Caco-2 (cell line): ENCODE measurements at regions not wholly inside any gene's neighbourhood (a gene's known extent, or its start where the extent isn't known, plus 50 kb on each side); places are given as distances from the start of the nearest gene placed in this dataset.

Source experiments
- BruUV-seq: library from RNA; stranded (reverse); fragments of 400-500 nt; replicated peaks from 2 replicates; lab custom pipeline; 2021; lab: Mats Ljungman, UMichigan
- CTCF ChIA-PET: fragments of 300-600 bp; sonication (Branson Sonifier 250); formaldehyde crosslinking; loops from one replicate; lab custom pipeline; 2022; ENCODE audit warnings: antibody characterized with exemption; lab: Charles Lee
- POLR2A ChIA-PET: fragments of 300-600 bp; sonication (Branson Sonifier 250); formaldehyde crosslinking; loops from one replicate; lab custom pipeline; 2022; ENCODE audit warnings: antibody characterized with exemption; lab: Charles Lee
- DNase-seq, 2 experiments: peaks; one replicate each; pipeline versions ENCODE4 v3.0.0 to v3.0.0-alpha.2; 2020 to 2022
- H3K27me3 ChIP-seq: replicated peaks from 2 replicates; pipeline ENCODE4 v1.6.0; 2011; ENCODE audit warnings: low read length; ENCODE audit not compliant: control insufficient read depth, insufficient read depth
- H3K36me3 ChIP-seq: 2 replicates; pipeline ENCODE4 v1.5.1; 2011; ENCODE audit warnings: low read length; ENCODE audit not compliant: control insufficient read depth, insufficient read depth
- H3K4me1 ChIP-seq: fragments of 250-450 bp; sonication (Bioruptor Pico); 2 replicates; pipeline ENCODE4 v1.5.1; 2020; ENCODE audit warnings: mild to moderate bottlenecking
- H3K4me3 ChIP-seq: 2 replicates; pipeline ENCODE4 v1.5.1; 2011; ENCODE audit warnings: low read depth, mild to moderate bottlenecking, control low read depth, low read length
- H3K9me3 ChIP-seq: fragments of 250-450 bp; sonication (Bioruptor Pico); 2 replicates; pipeline ENCODE4 v1.5.1; 2020; ENCODE audit warnings: mild to moderate bottlenecking, moderate library complexity
- H3K27ac Mint-ChIP-seq: one replicate; pipeline ENCODE4 v1.8.0; 2022; ENCODE audit warnings: mixed read lengths; ENCODE audit not compliant: unreplicated experiment
- H3K27me3 Mint-ChIP-seq: one replicate; pipeline ENCODE4 v1.8.0; 2022; ENCODE audit warnings: mixed read lengths; ENCODE audit not compliant: insufficient read depth, unreplicated experiment
- H3K36me3 Mint-ChIP-seq: one replicate; pipeline ENCODE4 v1.8.0; 2022; ENCODE audit warnings: mild to moderate bottlenecking, mixed read lengths; ENCODE audit not compliant: insufficient read depth, unreplicated experiment
- H3K4me1 Mint-ChIP-seq: one replicate; pipeline ENCODE4 v1.8.0; 2022; ENCODE audit warnings: low read depth, mixed read lengths; ENCODE audit not compliant: unreplicated experiment
- H3K4me3 Mint-ChIP-seq: one replicate; pipeline ENCODE4 v1.8.0; 2022; ENCODE audit warnings: mild to moderate bottlenecking, moderate library complexity, mixed read lengths; ENCODE audit not compliant: unreplicated experiment
- H3K9me3 Mint-ChIP-seq: one replicate; pipeline ENCODE4 v1.8.0; 2022; ENCODE audit warnings: mixed read lengths; ENCODE audit not compliant: unreplicated experiment
- intact Hi-C: fragments of 100-400 bp; cut with micrococcal nuclease; formaldehyde crosslinking; loops from one replicate; pipeline ENCODE4 v1.10.0; 2022; ENCODE audit not compliant: unreplicated experiment
- TF ChIP-seq, protein P1 (sequence below), 2 experiments: fragments of 200-600 bp in 1 of 2; IDR thresholded peaks; 1 replicate in 1 of 2; 2 replicates in 1 of 2; pipeline versions ENCODE4 v1.5.1 to v1.8.0; 2011 to 2022; ENCODE audit warnings: antibody characterized with exemption in 1 of 2, control low read depth in 1 of 2, inconsistent platforms in 1 of 2, low read depth in 1 of 2, low read length in 1 of 2, mild to moderate bottlenecking in 1 of 2, moderate library complexity in 1 of 2; ENCODE audit not compliant: insufficient read depth in 1 of 2, severe bottlenecking in 1 of 2, unreplicated experiment in 1 of 2

DNA sequence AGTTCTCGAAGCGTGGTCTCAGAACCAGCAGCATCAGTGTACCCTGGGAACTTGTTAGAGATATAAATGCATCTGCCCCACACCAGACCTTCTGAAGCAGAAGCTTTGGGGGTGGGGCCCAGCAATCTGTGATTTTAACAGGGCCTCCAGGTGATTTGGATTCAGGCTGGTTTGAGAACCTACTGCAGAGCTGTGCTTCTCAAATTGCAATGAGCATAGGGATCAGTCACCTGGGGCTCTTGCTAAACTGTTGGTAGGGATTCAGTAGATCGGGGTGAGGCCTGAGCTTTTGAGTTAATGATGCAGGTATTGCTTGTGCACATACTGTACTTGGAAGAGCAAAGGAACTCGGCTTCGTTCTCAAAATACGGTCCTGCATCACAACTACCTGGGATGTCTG lies 243.6 kb upstream of the PODXL start:
- H3K9me3 ChIP-seq = no peaks in the 10 kb centered on the region
- CTCF ChIA-PET = no interaction called here
- intact Hi-C loops = no loop called here
- no peaks in the 10 kb centered on the region for H3K4me1 Mint-ChIP-seq
- no peaks in the 10 kb centered on the region; the same call in 1 of the 2 replicates for H3K36me3 ChIP-seq
- H3K27ac Mint-ChIP-seq = no peak overlapping the region
- POLR2A ChIA-PET = no interaction called here
- no peaks in the 10 kb centered on the region for H3K27me3 ChIP-seq
- no peak overlapping the region for H3K4me3 ChIP-seq
- TF ChIP-seq, protein P1, sequence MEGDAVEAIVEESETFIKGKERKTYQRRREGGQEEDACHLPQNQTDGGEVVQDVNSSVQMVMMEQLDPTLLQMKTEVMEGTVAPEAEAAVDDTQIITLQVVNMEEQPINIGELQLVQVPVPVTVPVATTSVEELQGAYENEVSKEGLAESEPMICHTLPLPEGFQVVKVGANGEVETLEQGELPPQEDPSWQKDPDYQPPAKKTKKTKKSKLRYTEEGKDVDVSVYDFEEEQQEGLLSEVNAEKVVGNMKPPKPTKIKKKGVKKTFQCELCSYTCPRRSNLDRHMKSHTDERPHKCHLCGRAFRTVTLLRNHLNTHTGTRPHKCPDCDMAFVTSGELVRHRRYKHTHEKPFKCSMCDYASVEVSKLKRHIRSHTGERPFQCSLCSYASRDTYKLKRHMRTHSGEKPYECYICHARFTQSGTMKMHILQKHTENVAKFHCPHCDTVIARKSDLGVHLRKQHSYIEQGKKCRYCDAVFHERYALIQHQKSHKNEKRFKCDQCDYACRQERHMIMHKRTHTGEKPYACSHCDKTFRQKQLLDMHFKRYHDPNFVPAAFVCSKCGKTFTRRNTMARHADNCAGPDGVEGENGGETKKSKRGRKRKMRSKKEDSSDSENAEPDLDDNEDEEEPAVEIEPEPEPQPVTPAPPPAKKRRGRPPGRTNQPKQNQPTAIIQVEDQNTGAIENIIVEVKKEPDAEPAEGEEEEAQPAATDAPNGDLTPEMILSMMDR (IDR thresholded peaks at IDR 0.05; ENCODE audit: insufficient read depth in 1 of 2, low read depth in 1 of 2, low read length in 1 of 2, severe bottlenecking in 1 of 2, unreplicated experiment in 1 of 2) = no peak
- peaks cover 2% of the 10 kb centered on the region for H3K27me3 Mint-ChIP-seq
- no peak for DNase-seq
- H3K4me3 Mint-ChIP-seq = no peak overlapping the region
- no peaks in the 10 kb centered on the region for H3K36me3 Mint-ChIP-seq
- H3K9me3 Mint-ChIP-seq = no peaks in the 10 kb centered on the region
- no TSS peak for BruUV-seq
- H3K4me1 ChIP-seq = no peaks in the 10 kb centered on the region

DNA sequence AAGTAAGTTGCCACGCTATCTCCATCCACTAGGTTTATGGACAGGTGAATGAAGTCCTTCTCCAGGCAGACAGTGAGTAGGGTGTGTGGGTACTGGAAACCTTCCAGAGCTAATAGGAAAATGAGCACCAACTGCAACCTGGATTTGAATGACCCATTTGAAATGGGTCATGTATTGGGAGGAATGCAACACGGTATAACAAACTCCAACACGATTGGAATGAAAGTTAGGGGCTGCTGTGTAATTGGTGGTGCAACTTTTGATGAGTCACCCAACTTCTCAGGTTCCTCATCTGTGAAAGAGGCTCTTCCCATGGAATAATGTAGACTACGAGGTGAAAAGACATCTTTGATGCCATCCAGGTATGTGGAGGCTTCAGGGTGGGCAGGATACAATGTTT lies 241.4 kb upstream of the PODXL start:
- BruUV-seq = no TSS peak
- POLR2A ChIA-PET = no interaction called here

DNA sequence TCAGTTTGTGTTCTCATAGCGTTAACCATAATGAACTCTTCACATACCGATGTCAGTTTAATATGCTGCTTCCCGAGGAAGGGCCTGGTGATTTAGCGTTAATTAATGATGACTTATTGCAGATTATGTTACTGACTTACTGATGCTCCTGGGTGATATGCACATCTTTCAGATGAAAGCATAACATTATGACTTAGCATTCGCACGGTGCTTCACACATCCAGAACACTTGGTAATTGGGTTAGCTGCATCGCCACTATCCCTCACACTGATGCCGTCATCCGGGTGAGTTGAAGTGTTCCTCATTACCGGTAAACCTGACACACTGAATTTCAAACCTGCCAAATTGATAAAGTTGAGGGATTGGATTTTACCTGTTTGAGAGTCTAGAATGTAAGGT lies 239.0 kb upstream of the PODXL start:
- Mint-ChIP-seq H3K27ac (no peak overlapping the region), H3K4me3 (no peak overlapping the region), H3K4me1 (no peaks in the 10 kb centered on the region), H3K9me3 (peaks cover under 1% of the 10 kb centered on the region), H3K27me3 (peaks cover 4% of the 10 kb centered on the region), H3K36me3 (no peaks in the 10 kb centered on the region)
- intact Hi-C loops = no loop called here
- TF ChIP-seq, protein P1 (IDR thresholded peaks at IDR 0.05; ENCODE audit: insufficient read depth in 1 of 2, low read depth in 1 of 2, low read length in 1 of 2, severe bottlenecking in 1 of 2, unreplicated experiment in 1 of 2) = no peak
- ChIA-PET POLR2A (no interaction called here), CTCF (no interaction called here)
- peaks cover 5% of the 10 kb centered on the region; the same call in 1 of the 2 replicates for H3K4me1 ChIP-seq
- no TSS peak for BruUV-seq
- no peaks in the 10 kb centered on the region for H3K9me3 ChIP-seq
- DNase-seq = no peak
- H3K27me3 ChIP-seq = no peaks in the 10 kb centered on the region
- H3K36me3 ChIP-seq = no peaks in the 10 kb centered on the region; the same call in 1 of the 2 replicates
- no peak overlapping the region for H3K4me3 ChIP-seq

More for the DNA sequence above, 241.4 kb upstream of the PODXL start:
- DNase-seq = no peak
- Histone ChIP-seq H3K9me3 (no peaks in the 10 kb centered on the region), H3K4me1 (peaks cover 5% of the 10 kb centered on the region; the same call in 1 of the 2 replicates), H3K36me3 (no peaks in the 10 kb centered on the region; the same call in 1 of the 2 replicates), H3K4me3 (no peak overlapping the region), H3K27me3 (no peaks in the 10 kb centered on the region)
- Mint-ChIP-seq H3K27ac (no peak overlapping the region), H3K4me1 (no peaks in the 10 kb centered on the region), H3K4me3 (no peak overlapping the region), H3K27me3 (peaks cover 4% of the 10 kb centered on the region), H3K36me3 (no peaks in the 10 kb centered on the region), H3K9me3 (no peaks in the 10 kb centered on the region)
- intact Hi-C loops = no loop called here
- CTCF ChIA-PET = no interaction called here
- TF ChIP-seq, protein P1 (IDR thresholded peaks at IDR 0.05; ENCODE audit: insufficient read depth in 1 of 2, low read depth in 1 of 2, low read length in 1 of 2, severe bottlenecking in 1 of 2, unreplicated experiment in 1 of 2) = no peak
